OCI-LY3 (cell line): ENCODE measurements at regions not wholly inside any gene's neighbourhood (a gene's known extent, or its start where the extent isn't known, plus 50 kb on each side); places are given as distances from the start of the nearest gene placed in this dataset.
A peak's percentile ranks its signal among the peaks of the same experiment; 100 is the strongest.

ENCODE experiments used
- H2AFZ ChIP-seq: fragments of 200-600, 300-600 bp; shearing (Covaris generic); 2 replicates; pipeline ENCODE4 v1.6.0; 2014; ENCODE audit warnings: antibody characterized with exemption, low read depth, low read length
- H3K27ac ChIP-seq: fragments of 200-600, 300-600 bp; sonication (generic); 2 replicates; pipeline ENCODE4 v1.5.1; 2014; ENCODE audit warnings: mild to moderate bottlenecking, low read length, moderate library complexity, mixed read lengths
- H3K27me3 ChIP-seq: fragments of 200-600, 300-600 bp; sonication (generic); 2 replicates; pipeline ENCODE4 v1.6.1; 2014; ENCODE audit warnings: low read depth, low read length, mixed read lengths
- H3K36me3 ChIP-seq: fragments of 200-600, 300-600 bp; sonication (generic); replicated peaks from 2 replicates; pipeline ENCODE3; 2014; ENCODE audit warnings: low read depth, low read length, mixed read lengths
- H3K4me1 ChIP-seq: fragments of 300-600, 200-600 bp; sonication (generic); 2 replicates; pipeline ENCODE4 v1.6.1; 2014; ENCODE audit warnings: low read length, mixed read lengths
- H3K4me2 ChIP-seq: fragments of 200-600, 300-600 bp; sonication (generic); 2 replicates; pipeline ENCODE4 v1.6.1; 2014; ENCODE audit warnings: low read length, mixed read lengths
- H3K4me3 ChIP-seq: fragments of 300-600, 200-600 bp; sonication (generic); 2 replicates; pipeline ENCODE4 v1.5.1; 2014; ENCODE audit warnings: antibody characterized with exemption, mild to moderate bottlenecking, low read length, moderate library complexity
- H3K79me2 ChIP-seq: fragments of 300-600, 200-600 bp; shearing (Covaris generic); 2 replicates; pipeline ENCODE4 v1.6.1; 2014; ENCODE audit warnings: mild to moderate bottlenecking, low read length, mixed read lengths
- H3K9ac ChIP-seq: fragments of 300-600, 200-600 bp; shearing (Covaris generic); 2 replicates; pipeline ENCODE4 v1.6.0; 2014; ENCODE audit warnings: mild to moderate bottlenecking, low read length, moderate library complexity
- H3K9me3 ChIP-seq: fragments of 200-600, 300-600 bp; shearing (Covaris generic); 2 replicates; pipeline ENCODE4 v1.6.1; 2014; ENCODE audit warnings: low read length, mixed read lengths; ENCODE audit not compliant: insufficient read depth
- H4K20me1 ChIP-seq: fragments of 200-600, 300-600 bp; sonication (generic); 2 replicates; pipeline ENCODE4 v1.6.1; 2016; ENCODE audit warnings: low read length, mixed read lengths; ENCODE audit not compliant: insufficient read depth
- CTCF ChIP-seq: fragments of 200-600, 300-600 bp; sonication (generic); IDR thresholded peaks from 2 replicates; pipeline ENCODE4 v1.5.1; 2014; ENCODE audit warnings: antibody characterized with exemption, low read length, low read depth
- EZH2phosphoT487 ChIP-seq: fragments of 200-600 bp; shearing (Covaris generic); IDR thresholded peaks from 2 replicates; pipeline ENCODE4 v1.6.1; 2018; ENCODE audit warnings: antibody characterized with exemption, mixed run types, low read depth

- TF ChIP-seq CTCF (no peak), EZH2phosphoT487 (no peak)
- 0 out of 2 replicates have a peak, but pooled peaks cover 3% of the 10 kb centered on the region for H3K27me3 ChIP-seq
- H3K4me2 ChIP-seq, result peak overlapping the region; percentile 61
- H3K9ac ChIP-seq, result no peak overlapping the region
- peak overlapping the region; percentile 32; the same call in 1 of the 2 replicates for H3K27ac ChIP-seq
- H2AFZ ChIP-seq, result no peak overlapping the region
- H3K9me3 ChIP-seq, result no peaks in the 10 kb centered on the region
- no peaks in the 10 kb centered on the region for H3K79me2 ChIP-seq
- no peaks in the 10 kb centered on the region for H4K20me1 ChIP-seq
- peak overlapping the region; percentile 6; the same call in 1 of the 2 replicates for H3K4me3 ChIP-seq
- H3K4me1 ChIP-seq, result peaks cover 69% of the 10 kb centered on the region
- H3K36me3 ChIP-seq, result no peaks in the 10 kb centered on the region
These were observed 98.5 kb downstream of the SST start for GRCh38 chr3:187571701-187572100.

- H2AFZ ChIP-seq, result no peak overlapping the region
These were observed 99.4 kb downstream of the SST start for GRCh38 chr3:187570776-187571175.

GRCh38 chr3:187568171-187568570 is 102.0 kb downstream of the SST start:
- no peak overlapping the region for H3K9ac ChIP-seq

More at GRCh38 chr3:187570776-187571175, 99.4 kb downstream of the SST start:
- Histone ChIP-seq H3K27me3 (0 out of 2 replicates have a peak, but pooled peaks cover 3% of the 10 kb centered on the region), H3K9ac (no peak overlapping the region), H3K27ac (no peak overlapping the region), H3K4me2 (no peak overlapping the region), H3K79me2 (no peaks in the 10 kb centered on the region), H3K9me3 (no peaks in the 10 kb centered on the region), H3K4me1 (peaks cover 78% of the 10 kb centered on the region), H3K4me3 (no peak overlapping the region), H3K36me3 (no peaks in the 10 kb centered on the region), H4K20me1 (no peaks in the 10 kb centered on the region)
- no peak for TF ChIP-seq EZH2phosphoT487
- TF ChIP-seq CTCF, result no peak

DNA sequence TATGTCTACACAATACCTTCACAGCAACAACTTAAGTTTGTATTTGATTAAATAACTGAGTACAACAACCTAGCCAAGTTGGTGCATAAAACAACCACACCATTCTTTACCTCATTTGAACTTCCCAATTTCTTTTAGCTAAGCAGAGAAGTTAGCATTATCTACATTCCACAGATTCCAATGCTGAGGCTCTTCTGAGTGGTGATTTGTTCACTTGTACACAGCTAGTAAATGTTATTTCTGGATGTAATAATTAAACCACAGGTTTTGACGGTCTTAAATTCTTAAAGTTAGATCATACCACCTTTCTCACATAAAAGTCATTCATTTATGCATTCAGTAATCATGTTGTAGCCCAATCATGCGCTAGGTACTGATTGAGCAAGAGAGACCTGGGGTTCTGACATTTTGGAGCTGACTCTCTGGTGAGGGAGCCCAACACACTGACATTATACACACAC is 102.5 kb downstream of the SST start:
- Histone ChIP-seq H2AFZ (no peak overlapping the region), H3K4me2 (no peak overlapping the region), H4K20me1 (no peaks in the 10 kb centered on the region), H3K27me3 (no peaks in the 10 kb centered on the region), H3K9me3 (no peaks in the 10 kb centered on the region), H3K79me2 (no peaks in the 10 kb centered on the region), H3K4me1 (peaks cover 91% of the 10 kb centered on the region), H3K9ac (no peak overlapping the region), H3K4me3 (no peak overlapping the region), H3K27ac (no peak overlapping the region), H3K36me3 (no peaks in the 10 kb centered on the region)
- TF ChIP-seq CTCF (no peak), EZH2phosphoT487 (no peak)

More at GRCh38 chr3:187568171-187568570, 102.0 kb downstream of the SST start:
- H2AFZ ChIP-seq, result no peak overlapping the region
- H3K4me1 ChIP-seq, result peaks cover 91% of the 10 kb centered on the region
- H4K20me1 ChIP-seq, result no peaks in the 10 kb centered on the region
- H3K4me3 ChIP-seq, result no peak overlapping the region
- H3K27ac ChIP-seq, result no peak overlapping the region
- H3K4me2 ChIP-seq, result no peak overlapping the region
- no peaks in the 10 kb centered on the region for H3K9me3 ChIP-seq
- no peaks in the 10 kb centered on the region for H3K79me2 ChIP-seq
- no peaks in the 10 kb centered on the region for H3K27me3 ChIP-seq
- no peak for TF ChIP-seq EZH2phosphoT487
- no peak for TF ChIP-seq CTCF
- H3K36me3 ChIP-seq, result no peaks in the 10 kb centered on the region
